ENCODE measurements at regions not wholly inside any gene's neighbourhood (a gene's known extent, or its start where the extent isn't known, plus 50 kb on each side); places are given as distances from the start of the nearest gene placed in this dataset.

DNA sequence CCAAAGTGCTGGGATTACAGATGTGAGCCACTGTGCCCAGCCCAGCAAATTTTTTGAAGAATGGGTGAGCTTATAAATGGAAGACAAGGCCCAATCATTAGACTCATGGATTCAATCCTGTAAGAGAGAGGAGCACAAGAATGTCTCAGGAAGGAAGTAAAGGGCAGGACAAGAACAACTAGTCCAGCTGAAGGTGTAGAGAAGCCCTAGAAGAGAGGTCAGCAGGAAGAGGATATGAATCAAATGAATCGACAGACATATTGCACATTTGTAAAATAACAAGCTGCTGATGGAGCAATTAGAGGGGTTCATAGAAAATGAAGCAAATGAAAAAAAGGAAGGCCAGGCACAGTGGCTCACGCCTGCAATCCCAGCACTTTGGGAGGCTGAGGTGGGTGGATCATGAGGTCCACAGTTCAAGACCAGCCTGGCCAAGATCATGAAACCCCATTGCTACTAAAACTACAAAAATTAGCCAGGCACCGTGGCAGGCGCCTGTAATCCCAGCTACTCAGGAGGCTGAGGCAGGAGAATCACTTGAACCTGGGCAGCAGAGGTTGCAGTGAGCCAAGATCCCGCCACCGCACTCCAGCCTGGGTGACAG lies 74.9 kb downstream of the MIS18A start:
- Histone ChIP-seq H2BK12ac (ENCODE audit: low read length) (no peak overlapping the region), H3K14ac (ENCODE audit: low read length) (no peak overlapping the region), H3K79me1 (ENCODE audit: low read depth, low read length) (no peaks in the 10 kb centered on the region), H2AFZ (ENCODE audit: low read length) (no peak overlapping the region), H3K9me3 (replicated peaks in 1 of 2; ENCODE audit: control insufficient read depth in 2 of 2, insufficient read depth in 1 of 2, low read depth in 1 of 2, low read length in 2 of 2) (no peaks in the 10 kb centered on the region), H3K4me3 (ENCODE audit: low read length in 2 of 2) (no peak overlapping the region), H2AK5ac (ENCODE audit: low read depth, low read length) (no peak overlapping the region), H3K4me1 (ENCODE audit: control insufficient read depth in 2 of 2, insufficient read depth in 1 of 2, low read depth in 1 of 2, low read length in 2 of 2) (no peaks in the 10 kb centered on the region), H2BK15ac (ENCODE audit: low read length) (no peak overlapping the region), H3K9ac (ENCODE audit: low read depth, low read length, poor library complexity) (no peak overlapping the region), H3K27ac (replicated peaks; ENCODE audit: low read length) (no peak overlapping the region), H4K8ac (ENCODE audit: low read depth, low read length) (no peak overlapping the region), H4K91ac (ENCODE audit: low read depth, low read length, poor library complexity) (no peak overlapping the region), H2BK5ac (ENCODE audit: low read length) (no peak overlapping the region), H3K27me3 (ENCODE audit: control insufficient read depth in 3 of 3, insufficient read depth in 3 of 3, low read depth in 1 of 3, low read length in 3 of 3) (no peaks in the 10 kb centered on the region), H3K18ac (ENCODE audit: low read length) (no peak overlapping the region), H3K23ac (ENCODE audit: low read depth, low read length, poor library complexity) (no peak overlapping the region), H3K36me3 (replicated peaks in 1 of 2; ENCODE audit: control insufficient read depth in 2 of 2, insufficient read depth in 2 of 2, low read length in 2 of 2) (no peaks in the 10 kb centered on the region), H2BK120ac (ENCODE audit: low read depth, low read length) (no peak overlapping the region), H3K4ac (ENCODE audit: low read length) (no peak overlapping the region), H3K4me2 (ENCODE audit: insufficient read depth, low read length, poor library complexity, severe bottlenecking) (no peak overlapping the region)
- no peak for DNase-seq (ENCODE audit: low spot score)
- no CpG with 5 or more reads among the region's 6 CpGs for WGBS, 2 donors (ENCODE audit: extremely low coverage in 2 of 2, insufficient read length in 2 of 2, insufficient replicate concordance in 1 of 2)

DNA sequence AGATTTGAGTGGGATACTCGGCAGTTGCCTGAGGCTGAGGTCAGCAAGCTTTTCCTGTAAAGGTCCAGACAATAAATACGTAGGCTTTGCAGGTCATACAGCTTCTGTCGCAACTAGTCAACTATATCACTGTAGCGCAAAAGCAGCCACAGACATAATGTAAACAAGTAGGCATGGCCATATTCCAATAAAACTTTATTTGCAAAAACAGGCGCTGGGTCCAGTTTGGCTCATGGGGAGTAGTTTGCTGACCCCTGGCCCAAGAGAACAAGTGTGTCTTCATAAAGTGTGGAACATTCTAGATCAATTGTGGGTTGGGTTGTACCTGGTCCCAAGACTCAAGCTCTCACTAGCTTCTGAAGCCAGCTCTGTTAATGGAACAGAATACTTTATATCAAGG lies 78.8 kb downstream of the MIS18A start:
- Histone ChIP-seq H3K9me3 (replicated peaks in 1 of 2; ENCODE audit: control insufficient read depth in 2 of 2, insufficient read depth in 1 of 2, low read depth in 1 of 2, low read length in 2 of 2) (no peaks in the 10 kb centered on the region), H3K4me2 (ENCODE audit: insufficient read depth, low read length, poor library complexity, severe bottlenecking) (no peak overlapping the region), H3K4me1 (ENCODE audit: control insufficient read depth in 2 of 2, insufficient read depth in 1 of 2, low read depth in 1 of 2, low read length in 2 of 2) (no peaks in the 10 kb centered on the region), H3K27me3 (ENCODE audit: control insufficient read depth in 3 of 3, insufficient read depth in 3 of 3, low read depth in 1 of 3, low read length in 3 of 3) (no peaks in the 10 kb centered on the region), H2AK5ac (ENCODE audit: low read depth, low read length) (no peak overlapping the region), H3K4me3 (ENCODE audit: low read length in 2 of 2) (no peak overlapping the region), H2BK15ac (ENCODE audit: low read length) (no peak overlapping the region), H2BK120ac (ENCODE audit: low read depth, low read length) (no peak overlapping the region), H3K14ac (ENCODE audit: low read length) (no peak overlapping the region), H2BK5ac (ENCODE audit: low read length) (no peak overlapping the region), H3K23ac (ENCODE audit: low read depth, low read length, poor library complexity) (no peak overlapping the region), H3K18ac (ENCODE audit: low read length) (no peak overlapping the region), H3K36me3 (replicated peaks in 1 of 2; ENCODE audit: control insufficient read depth in 2 of 2, insufficient read depth in 2 of 2, low read length in 2 of 2) (no peaks in the 10 kb centered on the region), H3K27ac (replicated peaks; ENCODE audit: low read length) (no peak overlapping the region), H4K91ac (ENCODE audit: low read depth, low read length, poor library complexity) (no peak overlapping the region), H2AFZ (ENCODE audit: low read length) (no peak overlapping the region), H3K79me1 (ENCODE audit: low read depth, low read length) (no peaks in the 10 kb centered on the region), H2BK12ac (ENCODE audit: low read length) (no peak overlapping the region), H4K8ac (ENCODE audit: low read depth, low read length) (no peak overlapping the region), H3K4ac (ENCODE audit: low read length) (no peak overlapping the region), H3K9ac (ENCODE audit: low read depth, low read length, poor library complexity) (no peak overlapping the region)
- WGBS, 2 donors (ENCODE audit: extremely low coverage in 2 of 2, insufficient read length in 2 of 2, insufficient replicate concordance in 1 of 2) = no CpG with 5 or more reads among the region's 5 CpGs
- DNase-seq (ENCODE audit: low spot score) = no peak

DNA sequence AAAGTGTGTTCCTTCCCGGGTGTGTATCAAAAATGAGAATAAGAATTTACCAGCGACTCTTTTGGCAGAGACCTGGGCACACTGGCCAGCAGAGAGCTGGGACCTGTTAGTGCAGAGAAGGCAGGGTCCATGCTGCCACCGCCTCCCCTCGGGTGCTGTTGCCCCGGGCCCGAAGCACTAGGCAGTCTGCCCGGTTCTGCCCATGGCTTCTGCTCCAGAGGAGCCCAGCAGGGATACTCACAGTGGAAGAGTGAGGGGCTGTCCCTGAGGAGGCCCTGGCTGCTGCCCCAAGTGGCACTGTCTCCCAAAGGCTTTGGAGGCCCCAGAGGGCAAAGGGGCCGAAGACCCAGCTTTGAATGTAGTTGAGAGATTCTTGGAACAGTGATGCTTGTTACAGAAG lies 80.5 kb downstream of the MIS18A start:
- Histone ChIP-seq H2BK5ac (ENCODE audit: low read length) (no peak overlapping the region), H2BK12ac (ENCODE audit: low read length) (no peak overlapping the region), H2AK5ac (ENCODE audit: low read depth, low read length) (no peak overlapping the region), H4K8ac (ENCODE audit: low read depth, low read length) (no peak overlapping the region), H3K14ac (ENCODE audit: low read length) (no peak overlapping the region), H3K4me2 (ENCODE audit: insufficient read depth, low read length, poor library complexity, severe bottlenecking) (no peak overlapping the region), H3K27ac (replicated peaks; ENCODE audit: low read length) (no peak overlapping the region), H3K36me3 (replicated peaks in 1 of 2; ENCODE audit: control insufficient read depth in 2 of 2, insufficient read depth in 2 of 2, low read length in 2 of 2) (no peaks in the 10 kb centered on the region), H3K79me1 (ENCODE audit: low read depth, low read length) (no peaks in the 10 kb centered on the region), H3K23ac (ENCODE audit: low read depth, low read length, poor library complexity) (no peak overlapping the region), H3K9ac (ENCODE audit: low read depth, low read length, poor library complexity) (no peak overlapping the region), H4K91ac (ENCODE audit: low read depth, low read length, poor library complexity) (no peak overlapping the region), H3K4ac (ENCODE audit: low read length) (peak overlapping the region; percentile 32), H2BK120ac (ENCODE audit: low read depth, low read length) (no peak overlapping the region), H3K18ac (ENCODE audit: low read length) (peak overlapping the region; percentile 67), H3K4me1 (ENCODE audit: control insufficient read depth in 2 of 2, insufficient read depth in 1 of 2, low read depth in 1 of 2, low read length in 2 of 2) (no peaks in the 10 kb centered on the region), H2AFZ (ENCODE audit: low read length) (no peak overlapping the region), H3K4me3 (ENCODE audit: low read length in 2 of 2) (no peak overlapping the region), H3K27me3 (ENCODE audit: control insufficient read depth in 3 of 3, insufficient read depth in 3 of 3, low read depth in 1 of 3, low read length in 3 of 3) (no peaks in the 10 kb centered on the region), H2BK15ac (ENCODE audit: low read length) (no peak overlapping the region), H3K9me3 (replicated peaks in 1 of 2; ENCODE audit: control insufficient read depth in 2 of 2, insufficient read depth in 1 of 2, low read depth in 1 of 2, low read length in 2 of 2) (no peaks in the 10 kb centered on the region)
- no peak for DNase-seq (ENCODE audit: low spot score)
- no CpG with 5 or more reads among the region's 8 CpGs for WGBS, 2 donors (ENCODE audit: extremely low coverage in 2 of 2, insufficient read length in 2 of 2, insufficient replicate concordance in 1 of 2)

DNA sequence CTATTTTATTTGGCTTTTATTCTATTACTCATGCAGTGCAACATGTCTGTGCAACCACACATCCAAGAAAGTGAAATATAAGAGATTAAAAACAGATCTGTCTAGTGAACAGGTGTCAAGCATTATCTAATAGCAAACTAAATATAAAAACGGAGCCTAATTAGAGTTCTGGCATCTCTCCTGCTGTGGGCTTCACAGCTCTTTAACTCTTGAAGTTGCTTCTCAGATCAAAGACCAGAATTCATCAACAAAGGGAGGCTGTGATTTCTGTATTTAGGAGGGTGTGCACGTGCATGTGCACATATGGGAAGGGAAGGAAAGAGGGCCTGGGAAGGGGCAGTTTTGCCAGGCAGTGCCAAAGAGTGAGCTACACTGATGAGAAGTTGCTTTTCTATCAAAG lies 81.0 kb downstream of the MIS18A start:
- Histone ChIP-seq H3K36me3 (replicated peaks in 1 of 2; ENCODE audit: control insufficient read depth in 2 of 2, insufficient read depth in 2 of 2, low read length in 2 of 2) (no peaks in the 10 kb centered on the region), H3K9me3 (replicated peaks in 1 of 2; ENCODE audit: control insufficient read depth in 2 of 2, insufficient read depth in 1 of 2, low read depth in 1 of 2, low read length in 2 of 2) (no peaks in the 10 kb centered on the region), H3K4me2 (ENCODE audit: insufficient read depth, low read length, poor library complexity, severe bottlenecking) (no peak overlapping the region), H4K91ac (ENCODE audit: low read depth, low read length, poor library complexity) (no peak overlapping the region), H4K8ac (ENCODE audit: low read depth, low read length) (no peak overlapping the region), H2BK12ac (ENCODE audit: low read length) (no peak overlapping the region), H2BK5ac (ENCODE audit: low read length) (no peak overlapping the region), H3K4ac (ENCODE audit: low read length) (no peak overlapping the region), H3K27me3 (ENCODE audit: control insufficient read depth in 3 of 3, insufficient read depth in 3 of 3, low read depth in 1 of 3, low read length in 3 of 3) (no peaks in the 10 kb centered on the region), H3K9ac (ENCODE audit: low read depth, low read length, poor library complexity) (no peak overlapping the region), H3K79me1 (ENCODE audit: low read depth, low read length) (no peaks in the 10 kb centered on the region), H3K27ac (replicated peaks; ENCODE audit: low read length) (no peak overlapping the region), H3K4me3 (ENCODE audit: low read length in 2 of 2) (no peak overlapping the region), H3K23ac (ENCODE audit: low read depth, low read length, poor library complexity) (no peak overlapping the region), H3K18ac (ENCODE audit: low read length) (no peak overlapping the region), H2BK120ac (ENCODE audit: low read depth, low read length) (no peak overlapping the region), H2AK5ac (ENCODE audit: low read depth, low read length) (no peak overlapping the region), H3K14ac (ENCODE audit: low read length) (no peak overlapping the region), H2AFZ (ENCODE audit: low read length) (no peak overlapping the region), H3K4me1 (ENCODE audit: control insufficient read depth in 2 of 2, insufficient read depth in 1 of 2, low read depth in 1 of 2, low read length in 2 of 2) (no peaks in the 10 kb centered on the region), H2BK15ac (ENCODE audit: low read length) (no peak overlapping the region)
- no CpG with 5 or more reads among the region's 2 CpGs for WGBS, 2 donors (ENCODE audit: extremely low coverage in 2 of 2, insufficient read length in 2 of 2, insufficient replicate concordance in 1 of 2)
- no peak for DNase-seq (ENCODE audit: low spot score)
